Esophagus muscularis mucosa (tissue), 4 donors: ENCODE measurements at regions not wholly inside any gene's neighbourhood (a gene's known extent, or its start where the extent isn't known, plus 50 kb on each side); places are given as distances from the start of the nearest gene placed in this dataset.

Experiments
- DNase-seq: peaks from one replicate; pipeline ENCODE4 v3.0.0-alpha.2; 2017; ENCODE audit errors: extremely low spot score
- H3K27ac ChIP-seq, 4 donors: fragments of 200-600 bp; sonication (generic); replicated peaks in 1 of 4; 1 replicate in 3 of 4; 2 replicates in 1 of 4; pipeline ENCODE4 v1.5.1; 2016 to 2019; ENCODE audit warnings: mild to moderate bottlenecking in 1 of 4
- H3K27me3 ChIP-seq, 4 donors: fragments of 200-600 bp; sonication (generic); one replicate each; pipeline versions ENCODE4 v1.5.1 to v1.6.0; 2016 to 2019
- H3K36me3 ChIP-seq, 4 donors: fragments of 200-600 bp; sonication (generic); one replicate each; pipeline ENCODE4 v1.5.1; 2016 to 2019
- H3K4me1 ChIP-seq, 4 donors: fragments of 200-600 bp; sonication (generic); one replicate each; pipeline ENCODE4 v1.5.1; 2016 to 2019
- H3K4me3 ChIP-seq, 4 donors: fragments of 200-600 bp; sonication (generic); 1 replicate in 2 of 4; 2 replicates in 2 of 4; pipeline ENCODE4 v1.5.1; 2016 to 2019; ENCODE audit warnings: mild to moderate bottlenecking in 4 of 4, moderate library complexity in 1 of 4
- H3K9me3 ChIP-seq, 4 donors: fragments of 200-600 bp; sonication (generic); 1 replicate in 3 of 4; 2 replicates in 1 of 4; pipeline ENCODE4 v1.5.1; 2016 to 2019
- EP300 ChIP-seq: sonication (generic); formaldehyde crosslinking; IDR thresholded peaks from one replicate; pipeline ENCODE4 v1.6.1; 2017; ENCODE audit warnings: antibody characterized with exemption
- POLR2A ChIP-seq: fragments of 450-650 bp; IDR thresholded peaks from one replicate; pipeline ENCODE4 v1.6.1; 2017; ENCODE audit warnings: antibody characterized with exemption, moderate library complexity, mild to moderate bottlenecking, low read depth
- POLR2AphosphoS5 ChIP-seq, 2 donors: sonication (generic); formaldehyde crosslinking; IDR thresholded peaks; one replicate each; pipeline ENCODE4 v1.6.1; 2017; ENCODE audit warnings: antibody characterized with exemption in 2 of 2
- WGBS: methylation state at CpG from one replicate; pipeline ENCODE4 v1.1.5; 2018; 5-methylcytosine and 5-hydroxymethylcytosine counted together
- intact Hi-C: fragments of 100-400 bp; cut with DNase I; formaldehyde crosslinking; loops from one replicate; pipeline ENCODE4 v1.15.1; 2023
- TF ChIP-seq, protein P1 (sequence below), 3 experiments: fragments of 200-600 bp in 2 of 3; fragments of 450-650 bp in 1 of 3; sonication (generic) in 2 of 3; IDR thresholded peaks; one replicate each; pipeline ENCODE4 v1.5.1; 2017 to 2019; ENCODE audit warnings: antibody characterized with exemption in 3 of 3, mild to moderate bottlenecking in 2 of 3, moderate library complexity in 1 of 3

DNA sequence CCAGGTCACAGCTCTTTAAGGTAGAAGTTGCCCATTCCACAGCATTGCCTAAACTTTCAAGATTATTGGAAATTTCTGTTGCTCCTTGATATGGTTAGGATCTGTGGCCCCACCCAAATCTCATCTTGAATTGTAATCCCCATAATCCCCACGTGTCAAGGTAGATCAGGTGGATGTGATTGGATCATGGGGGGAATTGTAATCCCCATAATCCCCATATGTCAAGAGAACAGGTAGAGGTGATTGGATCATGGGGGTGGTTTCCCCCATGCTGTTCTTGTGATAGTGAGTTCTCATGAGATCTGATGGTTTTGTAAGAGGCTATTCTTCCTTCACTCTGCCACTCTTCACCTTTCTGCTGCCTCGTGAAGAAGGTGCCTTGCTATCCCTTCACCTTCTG is 327.4 kb upstream of the MAP3K7 start:
- Histone ChIP-seq H3K4me1 (no peaks in the 10 kb centered on the region), H3K36me3 (no peaks in the 10 kb centered on the region), H3K27me3 (peaks cover 0 to 6% (median 0%) of the 10 kb centered on the region in 4 donors), H3K27ac (no peak overlapping the region), H3K9me3 (no peaks in the 10 kb centered on the region), H3K4me3 (no peak overlapping the region)
- WGBS, result 60% methylated on average over 2 of the region's 2 CpGs
- intact Hi-C loops, result no loop called here
- no peak for DNase-seq
- no peak for TF ChIP-seq POLR2A
- TF ChIP-seq POLR2AphosphoS5 (IDR thresholded peaks at IDR 0.05), result no peak
- TF ChIP-seq, protein P1, sequence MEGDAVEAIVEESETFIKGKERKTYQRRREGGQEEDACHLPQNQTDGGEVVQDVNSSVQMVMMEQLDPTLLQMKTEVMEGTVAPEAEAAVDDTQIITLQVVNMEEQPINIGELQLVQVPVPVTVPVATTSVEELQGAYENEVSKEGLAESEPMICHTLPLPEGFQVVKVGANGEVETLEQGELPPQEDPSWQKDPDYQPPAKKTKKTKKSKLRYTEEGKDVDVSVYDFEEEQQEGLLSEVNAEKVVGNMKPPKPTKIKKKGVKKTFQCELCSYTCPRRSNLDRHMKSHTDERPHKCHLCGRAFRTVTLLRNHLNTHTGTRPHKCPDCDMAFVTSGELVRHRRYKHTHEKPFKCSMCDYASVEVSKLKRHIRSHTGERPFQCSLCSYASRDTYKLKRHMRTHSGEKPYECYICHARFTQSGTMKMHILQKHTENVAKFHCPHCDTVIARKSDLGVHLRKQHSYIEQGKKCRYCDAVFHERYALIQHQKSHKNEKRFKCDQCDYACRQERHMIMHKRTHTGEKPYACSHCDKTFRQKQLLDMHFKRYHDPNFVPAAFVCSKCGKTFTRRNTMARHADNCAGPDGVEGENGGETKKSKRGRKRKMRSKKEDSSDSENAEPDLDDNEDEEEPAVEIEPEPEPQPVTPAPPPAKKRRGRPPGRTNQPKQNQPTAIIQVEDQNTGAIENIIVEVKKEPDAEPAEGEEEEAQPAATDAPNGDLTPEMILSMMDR (IDR thresholded peaks at IDR 0.05), result no peak
- TF ChIP-seq EP300, result no peak

DNA sequence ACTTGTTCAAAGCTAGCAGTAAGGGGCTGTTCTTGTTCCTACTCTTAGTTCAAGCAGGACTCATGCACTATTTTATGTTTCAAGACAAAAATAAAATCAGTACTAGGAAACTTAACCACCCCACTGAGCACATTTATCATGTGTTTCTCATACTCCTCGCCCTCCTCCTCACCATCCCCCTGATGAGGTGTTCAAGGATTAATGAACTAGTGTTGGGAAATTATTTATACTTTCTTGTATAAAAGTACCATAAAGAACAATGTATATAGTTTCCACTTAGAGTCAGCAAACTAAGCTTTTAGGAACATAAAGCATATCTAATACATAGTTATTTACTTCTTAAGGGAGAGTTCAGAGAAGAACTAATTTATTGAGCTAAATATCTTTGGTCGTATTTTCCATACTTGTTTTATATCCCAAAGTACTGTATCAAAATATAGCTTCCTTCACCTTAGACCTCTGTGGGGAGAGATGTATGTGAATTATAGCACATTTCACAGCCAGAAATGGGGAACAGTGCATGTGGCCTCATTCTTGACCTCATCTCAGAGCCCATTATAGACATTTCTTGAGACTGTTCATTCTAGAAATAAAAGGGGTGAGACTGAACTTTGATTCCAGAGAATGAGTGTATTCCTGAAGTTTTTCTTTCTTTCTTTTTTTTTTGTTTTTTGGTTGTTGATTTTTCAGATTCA is 326.5 kb upstream of the MAP3K7 start:
- Histone ChIP-seq H3K36me3 (no peaks in the 10 kb centered on the region), H3K27ac (no peak overlapping the region), H3K27me3 (peaks cover 0 to 6% (median 0%) of the 10 kb centered on the region in 4 donors), H3K4me1 (no peaks in the 10 kb centered on the region), H3K9me3 (no peaks in the 10 kb centered on the region), H3K4me3 (no peak overlapping the region)
- no peak for DNase-seq
- WGBS, result 67% methylated on average over 2 of the region's 2 CpGs
- intact Hi-C loops, result no loop called here
- TF ChIP-seq POLR2A, result no peak
- no peak for TF ChIP-seq POLR2AphosphoS5 (IDR thresholded peaks at IDR 0.05)
- TF ChIP-seq, protein P1 (IDR thresholded peaks at IDR 0.05), result no peak
- TF ChIP-seq EP300, result no peak

DNA sequence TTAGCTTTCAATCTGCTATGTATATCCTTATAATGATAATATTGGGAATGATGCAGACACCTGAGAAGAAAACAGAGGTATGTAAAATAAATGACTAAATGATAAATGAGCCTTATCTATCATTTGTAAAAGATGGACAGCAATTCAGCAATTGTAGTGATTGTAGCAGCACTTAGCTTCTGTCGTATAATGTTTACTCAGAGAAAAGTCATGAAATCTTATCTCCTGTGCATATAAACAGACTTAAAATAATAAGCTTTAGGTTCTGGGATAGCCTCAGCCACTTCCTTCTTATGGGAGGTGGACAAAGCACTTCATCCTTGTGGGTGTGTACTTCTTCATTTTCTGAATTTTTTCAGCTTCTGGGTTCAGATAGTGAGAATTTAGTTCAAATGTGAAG is 324.8 kb upstream of the MAP3K7 start:
- H3K4me3 ChIP-seq, result no peak overlapping the region
- peaks cover 0 to 10% (median 0%) of the 10 kb centered on the region in 4 donors for H3K27me3 ChIP-seq
- intact Hi-C loops, result no loop called here
- TF ChIP-seq POLR2A, result no peak
- TF ChIP-seq POLR2AphosphoS5 (IDR thresholded peaks at IDR 0.05), result no peak
- TF ChIP-seq EP300, result no peak
- TF ChIP-seq, protein P1 (IDR thresholded peaks at IDR 0.05), result no peak
- no peaks in the 10 kb centered on the region for H3K4me1 ChIP-seq
- no peak for DNase-seq
- no peaks in the 10 kb centered on the region for H3K9me3 ChIP-seq
- 0% methylated on average over 1 of the region's 1 CpG for WGBS
- no peak overlapping the region for H3K27ac ChIP-seq
- no peaks in the 10 kb centered on the region for H3K36me3 ChIP-seq

DNA sequence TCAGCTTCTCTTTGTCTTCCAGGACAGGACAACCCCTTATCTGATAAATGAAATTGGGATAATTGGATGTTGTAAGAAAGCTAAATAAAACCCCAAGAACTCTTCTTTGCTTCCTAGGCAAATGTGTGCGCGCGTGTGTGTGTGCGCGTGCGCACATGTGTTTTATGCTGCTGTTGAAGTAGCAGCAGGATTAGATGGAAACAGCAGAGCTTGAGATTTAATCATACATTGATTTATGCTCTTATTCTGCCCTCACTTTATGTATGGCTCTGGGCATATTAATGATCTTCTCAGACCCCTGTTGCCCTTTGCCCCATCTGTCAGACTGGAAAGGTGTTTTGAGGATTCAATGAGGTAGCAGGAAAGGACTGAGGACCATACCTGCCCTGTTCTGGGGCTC is 324.0 kb upstream of the MAP3K7 start:
- no peaks in the 10 kb centered on the region for H3K36me3 ChIP-seq
- intact Hi-C loops, result no loop called here
- TF ChIP-seq EP300 (no peak), POLR2A (no peak), POLR2AphosphoS5 (IDR thresholded peaks at IDR 0.05) (no peak)
- TF ChIP-seq, protein P1 (IDR thresholded peaks at IDR 0.05), result no peak
- no peak overlapping the region for H3K4me3 ChIP-seq
- peaks cover 0 to 10% (median 0%) of the 10 kb centered on the region in 4 donors for H3K27me3 ChIP-seq
- H3K9me3 ChIP-seq, result no peaks in the 10 kb centered on the region
- H3K4me1 ChIP-seq, result no peaks in the 10 kb centered on the region
- WGBS, result 90% methylated on average over 6 of the region's 6 CpGs
- no peak overlapping the region for H3K27ac ChIP-seq
- no peak for DNase-seq
